K562 (cell line): ENCODE measurements at regions not wholly inside any gene's neighbourhood (a gene's known extent, or its start where the extent isn't known, plus 50 kb on each side); places are given as distances from the start of the nearest gene placed in this dataset.
"Not testable (repeated sequence)": the region's sequence is repeated elsewhere in the genome, so short reads cannot be mapped to it uniquely, and the experiment has no call there.

ENCODE experiments used
- ATAC-seq: fragments of 200-7000 bp; cut with Tn5 transposase; 3 replicates; pipeline ENCODE4 v1.9.1; 2020; ENCODE audit warnings: moderate library complexity
- BruUV-seq: library from RNA; stranded (reverse); fragments of 400-500 nt; replicated peaks from 2 replicates; lab custom pipeline; 2021; lab: Mats Ljungman, UMichigan
- CTCF ChIA-PET: fragments of 300-600 bp; formaldehyde crosslinking; extraction: SDS; loops from one replicate; lab custom pipeline; 2021; ENCODE audit warnings: low intra/inter-chr PET ratio; lab: Yijun Ruan, JAX
- POLR2A ChIA-PET: fragments of 300-600, 350-650 bp; sonication (Branson Sonifier 250); formaldehyde crosslinking; extraction: SDS; loops from one replicate; lab custom pipeline; 2021; ENCODE audit warnings: antibody characterized with exemption, inconsistent platforms; lab: Yijun Ruan, JAX
- DNase-seq, 4 experiments: peaks; one replicate each; pipeline versions ENCODE4 v3.0.0 to v3.0.0-alpha.2; 2011 to 2018; ENCODE audit warnings: low spot score in 3 of 4, mixed read lengths in 3 of 4; ENCODE audit errors: extremely low read depth in 1 of 4
- FAIRE-seq: peaks from 2 replicates; lab custom pipeline; 2011; peaks lifted over from hg19 to GRCh38; lab: Jason Lieb, UNC
- H2AFZ ChIP-seq: 2 replicates; pipeline ENCODE4 v1.6.0; 2011; ENCODE audit warnings: low read depth, low read length, control low read depth, inconsistent platforms
- H3K27ac ChIP-seq: fragments of 200-600 bp; 3 replicates; pipeline ENCODE4 v1.8.0; 2011; ENCODE audit warnings: low read depth, mild to moderate bottlenecking, control low read depth, inconsistent platforms, low read length, moderate library complexity, mixed read lengths; ENCODE audit errors: extremely low read depth
- H3K27me3 ChIP-seq, 2 experiments: fragments of 300-600 bp in 1 of 2; 2 replicates in 1 of 2; 3 replicates in 1 of 2; pipeline versions ENCODE4 v1.6.0 to v1.8.0; 2011; ENCODE audit warnings: inconsistent platforms in 2 of 2, low read length in 2 of 2, mild to moderate bottlenecking in 1 of 2, mixed read lengths in 1 of 2, moderate library complexity in 1 of 2; ENCODE audit not compliant: control insufficient read depth in 2 of 2, insufficient read depth in 2 of 2
- H3K36me3 ChIP-seq: fragments of 300-600 bp; 3 replicates; pipeline ENCODE4 v1.8.0; 2011; ENCODE audit warnings: mild to moderate bottlenecking, low read length, inconsistent platforms; ENCODE audit not compliant: control insufficient read depth, insufficient read depth
- H3K4me1 ChIP-seq, 2 experiments: fragments of 200-600 bp in 1 of 2; replicated peaks in 1 of 2; 2 replicates in 1 of 2; 3 replicates in 1 of 2; pipeline versions ENCODE4 v1.5.1 to v1.8.0; 2011; ENCODE audit warnings: inconsistent platforms in 2 of 2, low read length in 2 of 2, mild to moderate bottlenecking in 1 of 2, mixed read lengths in 1 of 2, moderate library complexity in 1 of 2; ENCODE audit not compliant: control insufficient read depth in 2 of 2, insufficient read depth in 2 of 2
- H3K4me2 ChIP-seq: 2 replicates; pipeline ENCODE4 v1.6.1; 2011; ENCODE audit warnings: low read length, control low read depth, inconsistent platforms, mixed read lengths; ENCODE audit not compliant: insufficient read depth
- H3K4me3 ChIP-seq: fragments of 200-600 bp; sonication (generic), shearing (Covaris generic); 2 replicates; pipeline ENCODE4 v1.5.1; 2016; ENCODE audit warnings: control low read depth, inconsistent platforms
- H3K79me2 ChIP-seq: fragments of 200-600 bp; 3 replicates; pipeline ENCODE4 v1.8.0; 2011; ENCODE audit warnings: low read length, inconsistent platforms; ENCODE audit not compliant: control insufficient read depth, insufficient read depth
- H3K9ac ChIP-seq, 2 experiments: 2 replicates each; pipeline versions ENCODE4 v1.6.0 to v1.6.1; 2011; ENCODE audit warnings: low read depth in 2 of 2, low read length in 2 of 2, control low read depth in 1 of 2, inconsistent platforms in 1 of 2, mild to moderate bottlenecking in 1 of 2, mixed read lengths in 1 of 2; ENCODE audit not compliant: insufficient read depth in 1 of 2
- H3K9me1 ChIP-seq: one replicate; pipeline ENCODE4 v1.6.0; 2011; ENCODE audit warnings: inconsistent platforms, mild to moderate bottlenecking, low read length, moderate library complexity; ENCODE audit not compliant: control insufficient read depth, insufficient read depth
- H3K9me3 ChIP-seq: replicated peaks from 2 replicates; pipeline ENCODE4 v1.5.1; 2011; ENCODE audit warnings: low read depth, low read length, inconsistent platforms; ENCODE audit not compliant: control insufficient read depth, insufficient read depth
- H4K20me1 ChIP-seq: replicated peaks from 2 replicates; pipeline ENCODE4 v1.6.1; 2011; ENCODE audit warnings: low read length, inconsistent platforms, mixed read lengths; ENCODE audit not compliant: control insufficient read depth, insufficient read depth
- CBX5 ChIP-seq: IDR thresholded peaks from 2 replicates; pipeline ENCODE4 v1.6.1; 2014; ENCODE audit warnings: low read depth, borderline replicate concordance
- JUND ChIP-seq, 2 experiments: IDR thresholded peaks; 2 replicates in 1 of 2; 3 replicates in 1 of 2; pipeline ENCODE4 v1.6.1; 2011; ENCODE audit warnings: borderline replicate concordance in 2 of 2, low read depth in 2 of 2, low read length in 2 of 2, improper control_type of control experiment in 1 of 2, missing biosample characterization in 1 of 2, missing genetic modification characterization in 1 of 2, missing genetic modification reagents in 1 of 2
- KLF10 ChIP-seq: fragments of 250-450 bp; sonication (Bioruptor Pico); IDR thresholded peaks from 2 replicates; pipeline ENCODE4 v1.6.1; 2021; ENCODE audit warnings: matching md5 sums
- KLF6 ChIP-seq: fragments of 250-450 bp; sonication (Bioruptor Pico); IDR thresholded peaks from 2 replicates; pipeline ENCODE4 v1.4.0; 2020; ENCODE audit warnings: mild to moderate bottlenecking, moderate library complexity, borderline replicate concordance
- LEF1 ChIP-seq: fragments of 450-650 bp; IDR thresholded peaks from 2 replicates; pipeline ENCODE4 v1.6.1; 2016; ENCODE audit warnings: mild to moderate bottlenecking
- MAFK ChIP-seq: IDR thresholded peaks from 2 replicates; pipeline ENCODE4 v1.6.1; 2011; ENCODE audit warnings: low read length, improper control_type of control experiment
- MLLT1 ChIP-seq, 2 experiments: fragments of 450-650 bp; IDR thresholded peaks; 2 replicates each; pipeline ENCODE4 v1.6.1; 2016
- ZBTB5 ChIP-seq: fragments of 450-650 bp; IDR thresholded peaks from 2 replicates; pipeline ENCODE4 v1.6.1; 2017; ENCODE audit warnings: antibody characterized with exemption
- ZNF146 ChIP-seq: IDR thresholded peaks from one replicate; pipeline ENCODE4 v1.6.1; 2018; ENCODE audit warnings: missing compliant biosample characterization; ENCODE audit not compliant: unreplicated experiment
- ZNF232 ChIP-seq: sonication (generic); formaldehyde crosslinking; IDR thresholded peaks from 2 replicates; pipeline ENCODE4 v1.8.0; 2022; ENCODE audit warnings: mild to moderate bottlenecking, missing genetic modification reagents
- ZNF282 ChIP-seq: sonication (generic); formaldehyde crosslinking; IDR thresholded peaks from 2 replicates; pipeline ENCODE4 v1.8.1; 2023; ENCODE audit warnings: missing genetic modification reagents
- WGBS: fragments of 100-300 bp; shearing (Covaris generic); methylation state at CpG from one replicate; pipeline ENCODE4 v1.1.6; 2016; ENCODE audit warnings: low coverage, mixed read lengths; ENCODE audit not compliant: insufficient coverage; ENCODE audit errors: missing lambda C conversion rate; 5-methylcytosine and 5-hydroxymethylcytosine counted together
- in situ Hi-C: fragments of 300-500 bp; cut with MboI; formaldehyde crosslinking; loops from 4 replicates; pipeline ENCODE4 v1.15.0; 2018; ENCODE audit warnings: inconsistent platforms, mixed read lengths
- intact Hi-C: fragments of 100-400 bp; cut with micrococcal nuclease; formaldehyde crosslinking; loops from 2 replicates; pipeline ENCODE4 v1.14.2; 2022

- H3K4me2 ChIP-seq, intact Hi-C loops, ATAC-seq, H3K36me3 ChIP-seq, H4K20me1 ChIP-seq, H3K4me3 ChIP-seq, H2AFZ ChIP-seq, H3K9ac ChIP-seq, in situ Hi-C loops, H3K9me1 ChIP-seq, H3K9me3 ChIP-seq, H3K4me1 ChIP-seq, H3K27me3 ChIP-seq, FAIRE-seq, CTCF ChIA-PET, H3K27ac ChIP-seq, H3K79me2 ChIP-seq, BruUV-seq, DNase-seq, POLR2A ChIA-PET: not testable (repeated sequence)
- peak; percentile 55 for TF ChIP-seq ZNF146
- 0% methylated on average over 2 of the region's 2 CpGs for WGBS
Measured at GRCh38 chr1:233827937-233828336, 76.5 kb upstream of the SLC35F3 start.

GRCh38 chr1:233828480-233828879 is 76.0 kb upstream of the SLC35F3 start:
- no peak for FAIRE-seq
- H3K9ac ChIP-seq = no peak overlapping the region
- intact Hi-C loops (no loop called here), in situ Hi-C loops (no loop called here)
- H3K27me3 ChIP-seq = no peaks in the 10 kb centered on the region
- no peaks in the 10 kb centered on the region for H3K36me3 ChIP-seq
- no peaks in the 10 kb centered on the region for H3K79me2 ChIP-seq
- POLR2A ChIA-PET = no interaction called here
- no TSS peak for BruUV-seq
- TF ChIP-seq CBX5 (no peak), MLLT1 (IDR thresholded peaks at IDR 0.05) (no peak), KLF10 (no peak), ZBTB5 (no peak), ZNF232 (CRISPR knock-in tag) (no peak), LEF1 (no peak), ZNF282 (CRISPR knock-in tag) (no peak), KLF6 (CRISPR knock-in tag) (no peak), MAFK (no peak), JUND (IDR thresholded peaks at IDR 0.05; ENCODE audit: borderline replicate concordance, low read depth, low read length) (no peak), JUND (tag; IDR thresholded peaks at IDR 0.05; ENCODE audit: borderline replicate concordance, low read depth, low read length) (no peak)
- no peak overlapping the region for H2AFZ ChIP-seq
- H3K4me2 ChIP-seq = no peak overlapping the region
- no peaks in the 10 kb centered on the region for H3K9me1 ChIP-seq
- H3K4me1 ChIP-seq = no peaks in the 10 kb centered on the region
- ATAC-seq = no peak
- DNase-seq = no peak
- no peak overlapping the region for H3K27ac ChIP-seq
- CTCF ChIA-PET = no interaction called here
- H4K20me1 ChIP-seq = no peaks in the 10 kb centered on the region
- H3K4me3 ChIP-seq = no peak overlapping the region
- H3K9me3 ChIP-seq = no peaks in the 10 kb centered on the region
